GM21619 (cell line): ENCODE measurements at regions not wholly inside any gene's neighbourhood (a gene's known extent, or its start where the extent isn't known, plus 50 kb on each side); places are given as distances from the start of the nearest gene placed in this dataset.
"Not testable (repeated sequence)": the region's sequence is repeated elsewhere in the genome, so short reads cannot be mapped to it uniquely, and the experiment has no call there.

Experiments used
- ATAC-seq: cut with Tn5 transposase; IDR thresholded peaks from one replicate; pipeline ENCODE4 v1.9.1; 2021; ENCODE audit not compliant: unreplicated experiment

DNA sequence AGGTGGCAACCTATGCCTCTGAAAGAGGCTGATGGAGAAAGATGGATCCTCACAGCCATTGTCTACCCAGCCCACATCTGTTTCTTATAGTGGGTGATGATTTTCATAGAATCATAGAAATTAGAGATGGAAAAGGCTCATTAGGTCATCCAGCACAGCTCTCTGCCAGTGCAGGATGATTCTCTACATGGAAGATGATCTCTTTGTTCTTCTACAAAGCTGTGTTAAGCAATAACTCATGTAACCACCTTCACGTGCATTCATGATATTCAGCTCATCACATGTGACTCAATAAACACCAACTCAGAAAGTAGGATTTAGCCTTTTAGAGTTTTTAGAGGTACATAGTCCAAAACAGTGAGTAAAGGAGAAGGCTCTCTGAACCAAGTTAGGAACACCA, 539.4 kb upstream of the ID2 start:
- no peak for ATAC-seq

DNA sequence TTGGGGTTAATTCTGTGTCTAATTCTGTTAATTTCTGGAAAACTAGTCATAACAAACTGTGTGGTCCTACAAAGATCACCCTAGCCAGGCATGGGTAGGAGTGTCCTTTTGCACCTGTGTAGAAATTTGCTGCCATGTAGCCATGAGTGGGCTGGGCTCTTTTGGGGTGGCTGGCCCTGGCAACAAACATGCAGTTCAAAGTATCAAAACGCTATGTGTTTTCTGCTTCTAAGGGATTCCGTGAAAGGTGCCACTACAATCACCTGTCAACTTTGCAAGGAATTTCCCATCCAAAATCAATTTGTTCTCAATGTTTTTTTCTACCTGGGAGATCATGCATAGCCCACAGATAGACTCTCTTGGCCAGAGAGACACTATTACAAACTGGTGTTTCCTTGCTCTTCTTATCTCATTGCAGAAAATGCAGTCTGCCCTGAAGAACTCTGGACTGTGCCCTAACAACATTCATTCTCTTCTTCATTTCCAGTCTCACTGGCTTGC, 537.7 kb upstream of the ID2 start:
- ATAC-seq = no peak

DNA sequence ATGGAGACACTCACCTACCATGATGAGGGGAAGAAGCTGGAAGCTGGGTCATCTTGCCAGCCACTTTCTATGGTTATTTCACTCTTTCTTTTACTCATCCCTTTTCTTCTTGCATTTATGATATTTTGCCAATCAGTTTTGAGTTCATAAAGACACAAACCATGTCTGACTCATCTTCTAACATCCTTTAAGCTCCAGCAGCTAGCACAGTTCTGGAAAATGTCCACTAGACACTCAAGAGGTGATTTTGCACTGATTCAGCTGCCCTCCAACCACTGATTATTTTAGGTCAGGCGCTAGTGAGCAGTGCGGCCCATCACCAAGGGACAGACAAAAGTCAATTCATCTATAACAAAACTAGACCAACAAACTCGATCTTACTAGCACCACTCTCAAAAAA, 537.1 kb upstream of the ID2 start:
- ATAC-seq = no peak

DNA sequence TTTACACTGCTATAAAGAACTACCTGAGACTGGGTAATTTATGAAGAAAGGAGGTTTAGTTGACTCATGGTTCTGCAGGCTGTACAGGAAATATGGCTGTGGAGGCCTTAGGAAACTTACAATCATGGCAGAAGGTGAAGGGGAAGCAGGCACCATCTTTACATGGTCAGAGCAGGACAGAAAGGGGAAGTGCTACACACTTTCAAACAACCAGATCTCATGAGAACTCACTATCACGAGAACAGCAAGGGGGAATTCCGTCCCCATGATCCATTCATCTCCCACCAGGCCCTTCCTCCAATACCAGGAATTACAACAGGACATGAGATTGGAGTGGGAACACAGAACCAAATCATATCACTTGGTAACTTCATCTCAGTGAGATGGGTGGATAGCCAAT, 536.5 kb upstream of the ID2 start:
- ATAC-seq = not testable (repeated sequence)

DNA sequence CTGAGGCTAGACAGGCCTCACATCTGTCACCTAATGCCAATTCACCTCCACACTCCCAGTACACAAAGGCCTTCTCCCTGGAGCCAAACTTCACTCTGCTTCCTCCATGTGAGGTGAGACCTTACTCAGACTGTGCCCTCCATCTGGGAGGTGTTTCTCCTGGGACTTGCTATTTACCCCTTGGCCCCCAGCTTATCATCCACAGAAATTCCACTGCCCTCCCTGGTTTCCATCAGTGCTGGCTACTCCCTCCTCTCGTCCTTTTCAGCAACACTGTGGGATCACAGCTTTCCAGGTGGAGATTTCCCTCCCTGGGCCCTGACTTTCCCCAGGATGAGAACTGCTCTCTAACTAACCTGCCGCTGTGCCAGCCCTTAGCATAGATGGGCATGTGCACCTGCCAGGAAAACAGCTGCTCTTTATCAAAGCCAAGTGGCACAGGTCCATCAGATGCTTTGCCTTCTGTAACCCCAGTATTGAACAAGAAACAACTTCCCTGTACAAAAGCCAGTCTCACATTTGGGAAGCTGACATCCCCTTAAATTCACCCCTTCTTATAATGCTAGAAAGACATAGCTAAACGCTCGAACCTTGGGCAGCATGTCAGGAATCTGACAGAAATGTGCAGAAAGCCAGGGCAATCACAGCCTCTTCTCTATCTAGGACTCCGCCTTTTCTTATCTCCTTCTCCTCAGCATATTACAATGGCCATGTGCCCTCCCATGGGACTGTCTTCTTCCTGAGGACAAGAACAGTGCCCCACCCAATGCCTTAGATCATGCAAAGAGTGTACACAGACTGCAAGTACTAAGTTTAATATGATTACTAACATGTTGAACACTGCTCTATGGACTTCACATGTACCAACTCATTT, 535.5 kb upstream of the ID2 start:
- ATAC-seq = no peak

DNA sequence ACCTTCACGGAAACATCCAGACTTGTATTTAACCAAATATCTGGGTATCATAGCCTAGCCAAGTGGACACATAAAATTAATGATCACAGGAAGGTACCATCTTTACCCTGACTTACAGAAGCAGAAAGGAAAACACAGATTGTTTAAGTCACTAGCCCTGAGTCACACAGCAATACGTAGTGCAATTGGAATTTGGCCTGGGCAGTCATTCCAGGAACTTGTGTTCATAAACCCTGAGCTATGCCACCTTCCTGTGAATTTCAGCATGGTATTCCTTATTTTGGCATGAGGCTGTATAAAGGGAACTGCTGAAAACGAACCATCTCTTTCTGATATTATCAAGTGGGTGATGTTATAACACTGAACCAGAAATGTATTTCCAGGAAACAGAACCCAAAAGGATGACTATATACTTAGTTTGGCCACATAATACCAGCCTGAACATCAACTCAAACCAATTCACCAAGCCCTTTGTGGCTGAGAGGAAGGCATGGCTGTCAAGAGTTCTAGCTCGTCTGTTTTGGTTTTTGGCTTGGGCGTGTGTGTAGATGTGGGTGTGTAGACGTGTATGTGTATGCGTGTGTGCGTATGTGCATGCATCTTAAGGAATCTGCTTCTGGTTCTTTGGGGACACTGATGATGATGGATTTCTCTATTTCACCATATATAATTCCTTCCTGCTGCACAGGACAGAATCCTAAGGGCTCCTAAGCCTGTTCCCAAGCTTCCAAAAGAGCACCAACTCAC, 533.4 kb upstream of the ID2 start:
- no peak for ATAC-seq

DNA sequence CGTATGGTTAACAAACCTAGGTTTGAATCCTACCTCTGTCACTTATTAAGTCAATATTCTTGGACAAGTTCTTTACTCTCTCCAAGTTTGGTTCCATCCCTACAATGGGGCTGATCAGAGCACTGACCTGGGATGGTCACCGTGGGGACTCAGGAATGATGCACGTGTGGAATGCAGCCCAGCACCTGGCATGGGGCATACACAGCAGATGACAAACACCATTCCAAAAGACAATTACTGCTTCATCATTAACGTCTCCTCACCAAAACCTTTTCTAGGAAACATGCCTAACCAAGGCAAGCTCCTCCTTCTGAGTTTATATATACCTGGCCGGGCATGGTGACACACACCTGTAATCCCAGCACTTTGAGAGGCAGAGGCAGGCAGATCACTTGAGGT, 532.9 kb upstream of the ID2 start:
- ATAC-seq = no peak

DNA sequence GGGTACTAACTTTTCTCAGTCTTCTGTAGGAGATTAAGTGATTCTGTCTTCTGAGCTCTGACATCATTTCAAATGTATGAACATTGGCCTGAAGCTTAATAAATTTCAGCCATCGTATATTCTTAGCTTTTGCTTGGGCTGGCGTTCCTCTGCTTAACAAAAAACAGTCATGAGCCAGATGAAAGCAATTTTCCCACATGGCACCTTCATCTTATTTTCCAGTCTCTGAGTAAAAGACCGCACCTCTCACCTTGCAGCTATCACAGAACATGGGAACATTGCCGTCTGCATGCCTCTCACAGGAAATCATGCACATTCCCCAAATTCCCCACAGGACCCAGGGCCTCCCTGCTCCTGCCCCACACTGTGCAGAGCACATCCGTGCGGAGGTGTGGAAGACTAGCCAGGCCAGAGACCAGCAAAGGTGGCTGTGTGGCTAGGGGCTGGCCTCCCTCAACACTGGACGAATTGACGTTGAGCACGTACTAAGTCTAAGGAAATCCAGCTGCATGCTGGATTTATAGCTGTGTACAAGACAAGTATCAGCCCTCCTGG, 531.8 kb upstream of the ID2 start:
- ATAC-seq = no peak

DNA sequence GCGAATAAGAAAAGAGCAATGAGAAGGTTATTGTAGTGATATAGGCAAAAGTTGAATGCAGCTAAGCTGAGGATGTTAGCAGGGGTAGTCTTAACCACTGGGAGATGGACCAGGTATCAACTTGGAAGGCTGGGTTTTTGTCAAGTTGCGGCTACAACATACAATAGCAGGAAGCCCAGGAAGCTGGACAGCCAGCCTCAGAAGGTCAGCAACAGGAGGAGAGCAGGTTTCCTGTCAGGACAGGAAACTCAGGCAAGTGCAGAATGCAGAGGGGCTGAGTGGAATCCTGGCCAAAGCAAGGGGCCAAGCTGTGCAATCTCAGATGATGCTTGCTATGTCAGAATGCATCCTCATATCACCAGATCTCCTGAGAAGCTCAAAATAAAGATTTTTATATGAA, 530.0 kb upstream of the ID2 start:
- ATAC-seq = no peak

DNA sequence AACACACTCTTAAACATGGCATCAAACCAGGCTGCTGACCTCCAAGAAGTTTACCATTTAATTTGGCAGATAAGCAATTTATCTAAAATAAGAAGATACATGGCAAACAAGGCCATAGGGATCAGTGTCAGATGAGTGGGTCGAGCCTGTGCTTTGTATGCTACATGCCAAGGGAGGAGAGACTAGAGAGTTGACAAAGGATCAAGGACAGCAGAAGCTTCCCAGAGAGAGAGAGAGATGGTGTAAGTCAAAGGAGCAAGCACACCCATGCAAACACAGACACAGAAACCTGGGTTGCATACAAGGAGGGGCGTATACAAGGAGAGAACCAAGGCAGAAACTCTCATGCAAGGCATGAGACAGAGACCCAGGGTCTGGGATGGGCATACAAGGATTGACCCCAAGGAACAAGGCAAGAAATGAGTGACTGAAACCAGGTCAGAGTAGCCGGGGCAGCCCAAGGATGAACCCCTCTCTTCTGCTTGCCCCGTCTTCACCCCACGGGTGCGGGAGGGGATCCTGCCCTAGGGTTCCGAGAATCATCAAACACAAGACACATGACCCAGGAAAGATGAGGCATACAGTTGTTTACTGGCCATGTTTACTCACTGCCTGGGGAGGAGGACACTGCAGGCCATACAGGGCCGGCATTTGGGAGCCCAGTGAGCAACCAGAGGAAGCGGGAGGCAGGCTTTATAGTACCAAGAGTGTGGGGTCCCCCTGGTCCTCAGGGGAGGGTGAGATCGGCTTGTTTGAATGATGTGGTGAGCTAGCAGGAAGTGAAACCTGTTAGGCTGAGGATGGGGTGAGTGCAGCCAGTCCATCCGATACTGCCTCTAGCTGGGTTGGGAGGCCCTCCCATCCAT, 529.2 kb upstream of the ID2 start:
- ATAC-seq = peak; percentile 98

DNA sequence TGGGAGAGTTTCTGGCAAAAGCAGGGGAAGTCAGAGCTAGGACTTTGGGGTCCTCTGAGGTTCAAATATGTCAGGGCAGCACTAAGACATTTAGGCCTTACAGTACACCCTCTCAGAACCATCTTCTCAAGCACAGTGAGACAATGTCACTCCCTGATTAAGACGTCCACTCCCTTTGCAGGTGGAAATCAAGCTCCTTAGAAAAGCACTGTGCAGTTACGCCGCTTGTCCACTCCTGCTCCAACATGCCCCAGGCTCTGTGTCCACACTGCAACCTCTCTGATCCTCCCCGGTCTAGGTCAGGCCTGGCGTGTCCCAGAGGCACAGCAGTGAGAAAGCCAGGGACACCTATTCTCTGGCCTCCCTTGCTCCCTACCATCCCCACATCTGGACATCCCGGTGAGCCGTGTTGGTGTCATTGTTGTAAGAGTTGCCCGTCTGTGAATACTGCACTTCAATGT, 528.6 kb upstream of the ID2 start:
- no peak for ATAC-seq

DNA sequence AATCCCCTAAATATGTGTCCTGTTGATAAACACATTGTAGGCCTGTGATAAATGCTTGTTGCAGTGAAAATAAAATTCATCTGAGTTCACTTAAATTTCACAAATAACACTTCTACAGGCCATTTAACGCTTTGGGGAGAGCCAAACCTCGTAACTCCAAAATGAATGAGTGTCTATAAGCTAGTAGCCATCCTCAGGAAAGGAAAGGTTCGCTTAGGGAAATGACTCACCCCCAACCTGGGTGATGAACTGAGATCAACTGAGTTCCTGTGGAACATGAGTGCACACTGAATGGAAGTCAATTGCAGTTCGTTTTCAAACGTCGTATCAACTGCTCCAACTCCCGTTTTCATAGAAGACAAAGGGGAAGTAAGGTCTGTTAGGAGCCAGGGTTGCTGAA, 527.6 kb upstream of the ID2 start:
- ATAC-seq = no peak

DNA sequence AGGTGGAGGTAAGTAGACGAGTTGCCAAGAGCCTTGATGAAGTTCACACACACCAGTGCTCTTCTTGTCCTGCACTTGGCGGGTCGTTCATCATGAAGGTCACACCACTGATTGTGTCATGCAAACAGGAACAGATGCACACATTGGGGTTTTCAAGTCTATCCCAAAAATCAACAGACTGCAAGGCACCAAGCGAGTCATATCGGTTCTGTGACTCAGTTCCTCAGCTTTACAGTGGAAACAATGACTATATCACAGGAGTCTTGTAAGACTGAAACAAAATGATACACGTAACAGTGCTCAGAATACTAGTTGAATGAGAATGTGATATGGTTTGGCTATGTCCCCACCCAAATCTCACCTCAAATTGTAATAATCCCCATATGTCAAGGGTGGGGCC, 526.9 kb upstream of the ID2 start:
- no peak for ATAC-seq

DNA sequence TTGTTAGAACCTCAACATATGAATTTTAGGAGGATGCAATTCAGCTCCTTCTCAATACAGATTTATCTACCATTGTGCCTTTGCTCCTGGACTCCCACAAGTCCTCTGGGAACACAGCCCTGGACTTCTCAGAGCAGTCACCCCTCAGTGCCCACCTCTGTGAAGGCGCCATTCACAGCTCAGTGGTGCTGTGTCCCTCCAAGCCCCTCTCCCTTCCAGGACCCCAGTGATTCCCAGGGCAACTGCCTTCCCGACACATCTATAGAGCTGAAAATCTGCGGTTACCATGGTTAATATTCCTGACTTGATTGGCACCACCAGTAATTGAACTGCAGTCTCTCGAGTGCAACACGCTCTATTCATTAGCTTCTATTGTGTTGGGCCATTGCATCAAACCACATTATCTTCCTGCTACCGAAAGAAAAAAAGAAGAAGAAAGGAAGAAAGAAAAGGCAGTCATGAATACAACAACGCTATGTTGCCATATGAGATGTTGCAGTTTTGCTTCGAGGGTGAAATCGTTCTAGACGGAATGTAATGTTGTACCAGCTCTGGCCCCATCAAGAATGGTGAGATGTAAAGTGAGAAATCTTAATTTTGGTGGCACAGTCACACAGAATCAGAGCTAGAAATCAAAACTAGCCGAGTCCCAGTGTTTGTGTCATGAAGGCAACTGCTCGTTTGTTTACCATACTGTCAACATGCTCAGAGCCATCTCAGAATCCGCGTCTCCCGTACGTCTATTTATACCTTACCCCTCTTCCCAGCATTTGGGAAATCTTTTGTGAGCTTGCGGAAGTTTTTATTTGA, 524.0 kb upstream of the ID2 start:
- no peak for ATAC-seq

DNA sequence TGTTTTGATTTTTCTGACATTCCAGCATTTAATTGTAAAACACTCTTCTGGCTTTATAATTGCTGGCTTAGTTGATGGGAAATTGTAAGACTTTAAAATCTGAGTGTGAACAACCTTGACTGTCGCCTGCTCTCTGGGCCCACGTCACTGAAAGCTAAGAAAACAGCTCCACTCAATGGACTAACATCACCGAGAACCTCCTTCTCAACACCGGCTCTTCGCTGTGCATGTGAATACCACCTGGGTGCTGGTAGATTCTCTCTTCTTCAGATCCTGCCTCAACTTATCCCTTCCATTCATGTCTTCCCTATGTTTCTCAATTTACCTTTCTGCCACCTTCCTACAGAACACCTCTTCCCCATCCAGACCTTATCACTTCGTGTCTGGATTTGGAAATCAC, 523.1 kb upstream of the ID2 start:
- ATAC-seq = no peak

DNA sequence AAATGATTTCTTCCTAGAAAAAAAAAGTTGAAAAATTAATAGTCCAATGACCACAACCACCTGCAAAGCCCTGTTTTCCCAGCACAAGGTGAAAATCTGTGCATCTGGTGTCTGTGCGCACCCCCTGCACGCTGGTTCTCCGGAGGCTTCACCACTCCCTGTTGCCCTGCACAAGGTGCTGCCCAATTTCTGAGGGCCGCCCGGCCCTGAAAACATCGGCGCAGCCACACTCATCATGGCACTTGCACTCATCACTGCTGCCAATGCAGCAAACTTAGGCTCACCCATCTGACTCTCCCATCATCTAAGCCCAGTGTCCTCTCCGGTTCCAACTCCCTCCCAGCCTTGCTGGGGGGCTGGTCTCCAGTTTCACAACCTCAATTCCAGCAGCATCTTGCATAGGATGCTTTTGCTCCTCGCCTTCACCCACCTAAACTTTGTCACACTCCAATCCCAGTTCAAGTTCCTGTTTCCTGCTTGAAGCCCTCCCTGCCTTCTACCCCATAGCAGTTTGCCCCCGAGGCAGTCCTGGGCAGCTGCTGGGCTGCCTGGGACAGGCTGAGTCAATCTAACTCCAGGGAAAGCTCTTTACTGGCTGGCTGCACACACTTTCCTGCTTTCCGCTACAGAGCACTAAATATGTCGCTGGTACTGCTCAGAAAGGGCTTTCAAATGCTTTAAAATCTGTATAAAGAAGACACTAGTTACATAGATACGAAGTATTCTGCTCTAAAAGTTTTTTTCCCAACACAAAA, 522.5 kb upstream of the ID2 start:
- no peak for ATAC-seq

DNA sequence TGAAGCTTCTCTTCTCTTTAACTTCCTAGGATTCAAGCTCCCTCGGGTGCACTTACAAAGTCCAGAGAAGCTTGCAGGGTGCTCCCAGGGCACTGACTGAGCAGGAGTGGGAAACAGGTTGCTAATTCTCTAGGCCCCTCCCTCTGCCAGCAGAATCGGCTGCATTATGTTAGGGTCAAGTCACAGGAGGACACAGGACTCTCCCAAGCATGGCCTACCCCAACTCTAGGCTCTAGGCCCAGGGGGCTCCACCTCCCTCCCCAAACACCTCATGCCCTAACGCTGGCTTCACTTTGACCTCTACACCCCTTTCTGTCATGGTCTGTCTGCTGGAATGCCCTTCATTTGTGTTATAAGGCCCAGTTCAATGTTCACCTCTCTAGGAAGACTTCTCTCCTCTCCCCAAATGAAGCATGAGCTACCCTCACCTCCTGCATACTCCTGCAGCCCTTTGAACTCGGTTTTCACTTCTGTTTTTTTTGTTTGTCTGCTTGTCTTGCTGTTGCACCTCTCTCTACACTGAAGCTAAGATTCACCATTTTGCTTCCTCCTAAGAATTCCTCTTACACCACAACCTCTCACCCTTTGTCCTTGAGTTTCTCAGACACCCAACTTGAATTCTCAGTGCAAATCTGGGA, 521.8 kb upstream of the ID2 start:
- no peak for ATAC-seq

DNA sequence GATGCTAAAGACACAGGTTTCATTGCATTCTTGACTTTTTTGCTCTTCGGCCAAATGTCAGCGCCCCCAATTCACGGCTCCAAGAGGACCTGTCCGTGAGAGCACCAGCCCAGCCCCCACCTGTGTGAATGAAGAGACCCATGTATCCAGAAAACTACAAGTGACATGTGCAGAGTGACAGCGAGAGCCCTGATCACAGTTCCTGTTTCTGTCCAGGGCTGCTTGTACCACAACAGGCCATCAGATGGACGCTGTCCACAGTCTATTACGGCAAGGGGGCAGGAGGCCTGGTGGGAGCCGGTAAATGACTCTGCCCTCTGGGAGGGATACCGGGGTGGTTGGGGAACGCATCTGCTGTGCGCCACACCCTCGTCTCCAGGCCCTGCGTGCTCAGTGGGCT, 520.9 kb upstream of the ID2 start:
- ATAC-seq = no peak

DNA sequence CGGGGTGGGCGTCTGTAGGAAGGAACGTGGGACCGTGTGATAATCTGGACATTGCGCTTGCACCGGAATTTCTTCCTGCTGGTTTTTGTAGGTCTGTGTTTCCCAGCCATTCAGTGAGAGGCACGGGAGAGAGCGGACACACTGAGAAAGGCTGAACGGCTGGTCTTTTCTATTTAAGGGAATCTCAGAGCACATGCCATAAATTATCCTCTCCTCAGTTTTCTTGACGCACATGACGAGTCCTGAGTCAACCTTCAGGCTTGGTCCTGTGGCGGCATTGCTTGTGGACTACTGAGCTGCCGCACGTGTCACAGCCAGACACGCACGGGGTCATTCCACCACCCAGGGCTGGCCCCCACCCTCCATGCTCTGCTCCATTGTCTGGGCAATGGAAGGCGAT, 519.3 kb upstream of the ID2 start:
- no peak for ATAC-seq
